SK-N-SH (cell line): ENCODE measurements at regions not wholly inside any gene's neighbourhood (a gene's known extent, or its start where the extent isn't known, plus 50 kb on each side); places are given as distances from the start of the nearest gene placed in this dataset.

Source experiments
- CHD2 ChIP-seq: fragments of 150-350 bp; IDR thresholded peaks from 2 replicates; pipeline ENCODE4 v1.6.1; 2018; ENCODE audit warnings: low read length; ENCODE audit not compliant: partially characterized antibody
- CTCF ChIP-seq: fragments of 200-600 bp; sonication (generic); IDR thresholded peaks from 2 replicates; pipeline ENCODE4 v1.6.1; 2017; ENCODE audit warnings: antibody characterized with exemption, mild to moderate bottlenecking, moderate library complexity
- EZH2phosphoT487 ChIP-seq: fragments of 200-600 bp; sonication (generic); IDR thresholded peaks from 2 replicates; pipeline ENCODE4 v1.6.1; 2017; ENCODE audit warnings: low read depth, mixed run types, mild to moderate bottlenecking, antibody characterized with exemption, moderate library complexity, borderline replicate concordance
- MAX ChIP-seq: IDR thresholded peaks from 2 replicates; pipeline ENCODE4 v1.4.0; 2012; ENCODE audit warnings: low read depth
- MXI1 ChIP-seq: IDR thresholded peaks from 2 replicates; pipeline ENCODE4 v1.6.1; 2012; ENCODE audit warnings: mild to moderate bottlenecking, low read depth, low read length, improper control_type of control experiment
- POLR2AphosphoS5 ChIP-seq: IDR thresholded peaks from 2 replicates; pipeline ENCODE4 v1.6.1; 2012; ENCODE audit warnings: low read depth, low read length
- RXRA ChIP-seq: IDR thresholded peaks from 2 replicates; pipeline ENCODE4 v1.4.0; 2012; ENCODE audit warnings: low read depth, mild to moderate bottlenecking, borderline replicate concordance
- SIN3A ChIP-seq: IDR thresholded peaks from 2 replicates; pipeline ENCODE4 v1.6.1; 2012; ENCODE audit warnings: low read depth, mild to moderate bottlenecking, low read length, moderate library complexity, borderline replicate concordance
- TEAD4 ChIP-seq: IDR thresholded peaks from 2 replicates; pipeline ENCODE4 v1.4.0; 2012; ENCODE audit warnings: mild to moderate bottlenecking, borderline replicate concordance; ENCODE audit not compliant: insufficient read depth
- USF2 ChIP-seq: fragments of 150-350 bp; IDR thresholded peaks from 2 replicates; pipeline ENCODE4 v1.6.1; 2017; ENCODE audit warnings: antibody characterized with exemption, low read length, low read depth, borderline replicate concordance
- TF ChIP-seq, protein P1 (sequence below): IDR thresholded peaks from 2 replicates; pipeline ENCODE4 v1.6.1; 2012; ENCODE audit warnings: mild to moderate bottlenecking, low read depth, low read length, moderate library complexity
- TF ChIP-seq, protein P2 (sequence below): fragments of 150-350 bp; IDR thresholded peaks from 2 replicates; pipeline ENCODE4 v1.6.1; 2016; ENCODE audit warnings: mild to moderate bottlenecking, low read depth, low read length

DNA sequence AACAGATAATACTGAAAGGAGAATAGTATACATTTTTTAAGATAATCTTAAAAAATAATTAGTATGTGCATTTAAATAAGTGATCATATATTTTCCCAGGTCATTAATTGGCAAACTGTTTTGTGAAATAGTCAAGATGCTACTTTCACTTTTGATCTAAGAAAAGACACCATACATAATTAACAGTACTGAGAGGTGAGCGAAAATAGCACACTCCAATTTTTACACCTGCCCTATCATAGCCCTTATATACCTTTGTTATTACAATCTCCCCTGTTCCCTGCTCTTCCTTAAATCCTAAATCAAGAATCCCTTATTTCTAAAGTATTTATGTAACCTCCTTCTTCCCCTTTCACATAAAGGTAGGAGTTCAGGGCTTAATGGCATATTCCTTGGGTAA, 500.1 kb upstream of the LRATD1 start:
- TF ChIP-seq, protein P1, sequence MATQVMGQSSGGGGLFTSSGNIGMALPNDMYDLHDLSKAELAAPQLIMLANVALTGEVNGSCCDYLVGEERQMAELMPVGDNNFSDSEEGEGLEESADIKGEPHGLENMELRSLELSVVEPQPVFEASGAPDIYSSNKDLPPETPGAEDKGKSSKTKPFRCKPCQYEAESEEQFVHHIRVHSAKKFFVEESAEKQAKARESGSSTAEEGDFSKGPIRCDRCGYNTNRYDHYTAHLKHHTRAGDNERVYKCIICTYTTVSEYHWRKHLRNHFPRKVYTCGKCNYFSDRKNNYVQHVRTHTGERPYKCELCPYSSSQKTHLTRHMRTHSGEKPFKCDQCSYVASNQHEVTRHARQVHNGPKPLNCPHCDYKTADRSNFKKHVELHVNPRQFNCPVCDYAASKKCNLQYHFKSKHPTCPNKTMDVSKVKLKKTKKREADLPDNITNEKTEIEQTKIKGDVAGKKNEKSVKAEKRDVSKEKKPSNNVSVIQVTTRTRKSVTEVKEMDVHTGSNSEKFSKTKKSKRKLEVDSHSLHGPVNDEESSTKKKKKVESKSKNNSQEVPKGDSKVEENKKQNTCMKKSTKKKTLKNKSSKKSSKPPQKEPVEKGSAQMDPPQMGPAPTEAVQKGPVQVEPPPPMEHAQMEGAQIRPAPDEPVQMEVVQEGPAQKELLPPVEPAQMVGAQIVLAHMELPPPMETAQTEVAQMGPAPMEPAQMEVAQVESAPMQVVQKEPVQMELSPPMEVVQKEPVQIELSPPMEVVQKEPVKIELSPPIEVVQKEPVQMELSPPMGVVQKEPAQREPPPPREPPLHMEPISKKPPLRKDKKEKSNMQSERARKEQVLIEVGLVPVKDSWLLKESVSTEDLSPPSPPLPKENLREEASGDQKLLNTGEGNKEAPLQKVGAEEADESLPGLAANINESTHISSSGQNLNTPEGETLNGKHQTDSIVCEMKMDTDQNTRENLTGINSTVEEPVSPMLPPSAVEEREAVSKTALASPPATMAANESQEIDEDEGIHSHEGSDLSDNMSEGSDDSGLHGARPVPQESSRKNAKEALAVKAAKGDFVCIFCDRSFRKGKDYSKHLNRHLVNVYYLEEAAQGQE, result no peak
- no peak for TF ChIP-seq TEAD4
- TF ChIP-seq, protein P2, sequence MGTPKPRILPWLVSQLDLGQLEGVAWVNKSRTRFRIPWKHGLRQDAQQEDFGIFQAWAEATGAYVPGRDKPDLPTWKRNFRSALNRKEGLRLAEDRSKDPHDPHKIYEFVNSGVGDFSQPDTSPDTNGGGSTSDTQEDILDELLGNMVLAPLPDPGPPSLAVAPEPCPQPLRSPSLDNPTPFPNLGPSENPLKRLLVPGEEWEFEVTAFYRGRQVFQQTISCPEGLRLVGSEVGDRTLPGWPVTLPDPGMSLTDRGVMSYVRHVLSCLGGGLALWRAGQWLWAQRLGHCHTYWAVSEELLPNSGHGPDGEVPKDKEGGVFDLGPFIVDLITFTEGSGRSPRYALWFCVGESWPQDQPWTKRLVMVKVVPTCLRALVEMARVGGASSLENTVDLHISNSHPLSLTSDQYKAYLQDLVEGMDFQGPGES, result no peak
- TF ChIP-seq SIN3A, result no peak
- no peak for TF ChIP-seq MAX
- TF ChIP-seq CHD2, result no peak
- TF ChIP-seq EZH2phosphoT487, result no peak
- no peak for TF ChIP-seq POLR2AphosphoS5
- no peak for TF ChIP-seq MXI1
- TF ChIP-seq RXRA, result no peak
- no peak for TF ChIP-seq USF2
- TF ChIP-seq CTCF, result no peak
